Transverse colon (tissue), 4 donors: ENCODE measurements at regions not wholly inside any gene's neighbourhood (a gene's known extent, or its start where the extent isn't known, plus 50 kb on each side); places are given as distances from the start of the nearest gene placed in this dataset.

ENCODE experiments used
- DNase-seq: peaks from one replicate; pipeline ENCODE4 v3.0.0-alpha.2; 2019
- H3K27ac ChIP-seq, 4 donors: fragments of 200-600 bp; sonication (generic); 2 replicates each; pipeline ENCODE4 v1.5.1; 2016 to 2018; ENCODE audit warnings: inconsistent platforms in 4 of 4
- H3K27me3 ChIP-seq: fragments of 200-600 bp; sonication (generic); 2 replicates; pipeline ENCODE4 v1.5.1; 2017; ENCODE audit warnings: inconsistent platforms
- H3K36me3 ChIP-seq, 4 donors: fragments of 200-600 bp; sonication (generic); 2 replicates each; pipeline ENCODE4 v1.5.1; 2017 to 2019; ENCODE audit warnings: inconsistent platforms in 4 of 4
- H3K4me1 ChIP-seq, 4 donors: fragments of 200-600 bp; sonication (generic); 2 replicates each; pipeline ENCODE4 v1.5.1; 2017 to 2020; ENCODE audit warnings: inconsistent platforms in 4 of 4
- H3K4me3 ChIP-seq, 4 donors: fragments of 200-600 bp; sonication (generic); 1 replicate in 1 of 4; 2 replicates in 3 of 4; pipeline versions ENCODE4 v1.5.1 to v1.6.1; 2017 to 2019; ENCODE audit warnings: inconsistent platforms in 4 of 4
- H3K9me3 ChIP-seq, 2 donors: fragments of 200-600 bp; sonication (generic); 2 replicates each; pipeline ENCODE4 v1.5.1; 2017 to 2019; ENCODE audit warnings: inconsistent platforms in 2 of 2
- CTCF ChIP-seq, 5 experiments: fragments of 200-600 bp in 3 of 5; fragments of 450-650 bp in 2 of 5; sonication (generic) in 3 of 5; IDR thresholded peaks; 1 replicate in 2 of 5; 2 replicates in 3 of 5; pipeline ENCODE4 v1.5.1; 2016 to 2017; ENCODE audit warnings: antibody characterized with exemption in 5 of 5, inconsistent platforms in 3 of 5, mild to moderate bottlenecking in 2 of 5, moderate library complexity in 1 of 5
- EP300 ChIP-seq: sonication (generic); formaldehyde crosslinking; IDR thresholded peaks from one replicate; pipeline ENCODE4 v1.6.1; 2017; ENCODE audit warnings: antibody characterized with exemption, low read depth
- POLR2A ChIP-seq: fragments of 450-650 bp; IDR thresholded peaks from one replicate; pipeline ENCODE4 v1.6.1; 2016; ENCODE audit warnings: antibody characterized with exemption, mild to moderate bottlenecking, moderate library complexity
- POLR2AphosphoS5 ChIP-seq, 3 donors: sonication (generic); formaldehyde crosslinking; IDR thresholded peaks; one replicate each; pipeline ENCODE4 v1.6.1; 2016; ENCODE audit warnings: antibody characterized with exemption in 3 of 3
- WGBS, 2 donors: methylation state at CpG; one replicate each; pipeline ENCODE4 v1.1.5; 2018; ENCODE audit warnings: low coverage in 1 of 2; 5-methylcytosine and 5-hydroxymethylcytosine counted together
- in situ Hi-C, 4 donors: fragments of 200-750 bp; cut with MboI; loops; one replicate each; pipeline versions ENCODE4 v1.15.0 to v1.15.1; 2017; ENCODE audit warnings: low sequenced_read_pairs in 3 of 4, low pct_ligation_motif_present in 1 of 4, low pct_unique_long_range_greater_than_20kb in 1 of 4
- intact Hi-C: fragments of 100-400 bp; cut with DNase I; formaldehyde crosslinking; loops from one replicate; pipeline ENCODE4 v1.15.1; 2023; ENCODE audit warnings: low total_unique reads

DNA sequence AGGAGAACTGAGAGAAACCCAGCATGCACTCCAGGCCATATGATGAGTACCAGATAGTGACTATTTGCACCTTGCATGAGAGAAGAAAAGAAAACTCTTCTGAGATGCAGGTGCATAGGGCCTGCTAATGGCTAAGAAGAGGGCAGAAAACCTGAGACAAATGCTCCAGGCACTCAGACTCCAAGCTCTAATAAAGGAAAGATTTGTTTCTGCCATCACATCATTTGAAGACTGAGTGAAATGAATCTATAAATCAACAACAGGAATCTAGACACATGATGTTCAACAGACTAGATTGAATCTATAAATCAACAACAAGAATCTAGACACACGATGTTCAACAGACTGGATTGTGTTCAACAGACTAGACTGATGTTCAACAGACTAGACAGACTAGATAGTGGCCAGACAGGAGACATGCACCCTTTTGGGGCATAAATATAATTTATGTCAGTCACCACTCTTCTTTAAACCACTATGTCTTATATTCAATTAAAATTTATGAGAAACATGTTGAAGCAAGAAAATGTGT, 482.7 kb upstream of the UBE2E3 start:
- intact Hi-C loops (no loop called here), in situ Hi-C loops (no loop called here)
- Histone ChIP-seq H3K27ac (no peak overlapping the region), H3K4me1 (no peaks in the 10 kb centered on the region), H3K36me3 (no peaks in the 10 kb centered on the region), H3K9me3 (no peaks in the 10 kb centered on the region), H3K4me3 (no peak overlapping the region), H3K27me3 (no peaks in the 10 kb centered on the region)
- TF ChIP-seq POLR2A (no peak), POLR2AphosphoS5 (IDR thresholded peaks at IDR 0.05) (no peak), CTCF (IDR thresholded peaks at IDR 0.05) (no peak), EP300 (no peak)
- WGBS, 2 donors: 40 to 64% methylated on average over 1 of the region's 1 CpG
- no peak for DNase-seq

DNA sequence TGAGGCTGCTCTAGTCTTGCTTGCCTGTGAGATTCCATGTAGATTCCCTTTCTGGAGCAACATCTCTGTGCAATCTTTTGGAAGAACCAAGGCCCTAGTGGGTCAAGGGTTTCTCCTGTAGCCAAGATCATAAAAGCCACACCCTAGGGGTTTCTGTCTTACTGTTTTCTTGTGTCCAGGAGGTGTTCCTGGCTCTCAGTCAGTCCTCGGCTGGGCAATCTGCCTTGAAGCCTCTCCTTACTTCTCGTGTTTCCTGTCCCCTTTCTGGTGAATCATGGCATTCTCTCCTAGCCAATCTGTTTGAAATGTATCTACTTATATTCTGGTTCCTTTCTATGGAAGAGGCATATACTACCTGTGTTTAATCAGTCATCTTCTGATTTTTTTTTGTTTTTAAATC, 484.8 kb upstream of the UBE2E3 start:
- Histone ChIP-seq H3K9me3 (no peaks in the 10 kb centered on the region), H3K4me1 (no peaks in the 10 kb centered on the region), H3K27ac (no peak overlapping the region), H3K36me3 (no peaks in the 10 kb centered on the region), H3K4me3 (no peak overlapping the region), H3K27me3 (no peaks in the 10 kb centered on the region)
- intact Hi-C loops: no loop called here
- no peak for TF ChIP-seq EP300
- no peak for DNase-seq
- WGBS, 2 donors: 34 to 39% methylated on average over 2 of the region's 2 CpGs
- in situ Hi-C loops: no loop called here

DNA sequence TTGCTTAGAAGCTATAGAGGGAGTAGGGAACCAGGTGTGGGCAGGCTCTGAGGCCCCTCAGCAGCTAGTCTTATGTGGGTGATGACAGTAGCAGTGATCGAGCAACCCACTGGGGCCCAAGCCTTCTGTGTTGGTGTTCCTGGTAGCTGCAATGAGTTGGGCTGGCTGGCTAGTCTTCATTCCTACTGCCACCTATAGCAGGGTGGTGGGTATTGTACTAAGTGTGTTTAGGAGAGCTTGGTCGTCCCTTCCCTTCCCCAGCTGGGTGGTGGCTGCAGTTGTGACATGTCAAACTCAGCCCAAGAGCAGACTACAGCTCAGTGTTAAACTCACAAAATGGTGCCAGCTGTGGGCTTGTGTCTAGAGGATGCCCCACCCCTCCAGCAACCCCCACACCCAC, 486.1 kb upstream of the UBE2E3 start:
- WGBS, 2 donors: 67 to 83% methylated on average over 1 to 2 of the region's 2 CpGs
- no peak for DNase-seq

DNA sequence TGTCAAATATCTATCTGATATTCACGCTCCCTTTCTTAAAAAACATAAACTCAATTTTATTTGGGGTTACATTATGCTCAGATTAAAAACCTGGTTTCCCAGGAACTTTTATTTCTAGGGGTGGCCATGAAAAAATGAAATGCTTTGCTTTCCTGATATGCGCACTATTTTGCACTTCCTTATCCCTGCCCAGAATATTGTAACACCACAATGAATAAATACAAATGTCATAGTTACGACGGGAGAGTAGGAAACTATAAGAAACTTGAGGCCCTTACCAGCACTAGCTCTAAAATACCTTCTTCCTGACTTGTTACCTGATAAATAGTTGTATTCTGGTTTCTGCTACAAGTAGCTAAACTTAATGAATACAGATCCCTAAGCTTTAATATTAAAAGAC, 475.6 kb upstream of the CWC22 start:
- Histone ChIP-seq H3K27me3 (no peaks in the 10 kb centered on the region), H3K27ac (no peak overlapping the region), H3K4me3 (no peak overlapping the region), H3K36me3 (no peaks in the 10 kb centered on the region), H3K4me1 (no peaks in the 10 kb centered on the region), H3K9me3 (no peaks in the 10 kb centered on the region)
- DNase-seq: no peak
- intact Hi-C loops: no loop called here
- in situ Hi-C loops: no loop called here
- WGBS, 2 donors: 87 to 95% methylated on average over 4 of the region's 4 CpGs
- TF ChIP-seq POLR2A (no peak), POLR2AphosphoS5 (IDR thresholded peaks at IDR 0.05) (no peak), EP300 (no peak), CTCF (IDR thresholded peaks at IDR 0.05) (no peak)

More for the DNA sequence above, 486.1 kb upstream of the UBE2E3 start:
- Histone ChIP-seq H3K27me3 (no peaks in the 10 kb centered on the region), H3K27ac (no peak overlapping the region), H3K4me3 (no peak overlapping the region), H3K9me3 (no peaks in the 10 kb centered on the region), H3K36me3 (no peaks in the 10 kb centered on the region), H3K4me1 (no peaks in the 10 kb centered on the region)
- intact Hi-C loops: no loop called here
- in situ Hi-C loops: no loop called here
- no peak for TF ChIP-seq POLR2A
- no peak for TF ChIP-seq EP300
- TF ChIP-seq POLR2AphosphoS5 (IDR thresholded peaks at IDR 0.05): no peak
- TF ChIP-seq CTCF (IDR thresholded peaks at IDR 0.05): no peak

- Histone ChIP-seq H3K4me1 (no peaks in the 10 kb centered on the region), H3K36me3 (no peaks in the 10 kb centered on the region), H3K27ac (no peak overlapping the region), H3K4me3 (no peak overlapping the region), H3K9me3 (no peaks in the 10 kb centered on the region), H3K27me3 (no peaks in the 10 kb centered on the region)
- intact Hi-C loops: no loop called here
- TF ChIP-seq EP300 (no peak), CTCF (IDR thresholded peaks at IDR 0.05) (no peak), POLR2A (no peak), POLR2AphosphoS5 (IDR thresholded peaks at IDR 0.05) (no peak)
- WGBS, 2 donors: 56 to 69% methylated on average over 1 to 2 of the region's 2 CpGs
- DNase-seq: no peak
- in situ Hi-C loops: no loop called here
Measured at GRCh38 chr2:180481998-180482397, 474.9 kb upstream of the CWC22 start.
